Right lobe of liver (tissue), 4 donors: ENCODE measurements at regions not wholly inside any gene's neighbourhood (a gene's known extent, or its start where the extent isn't known, plus 50 kb on each side); places are given as distances from the start of the nearest gene placed in this dataset.
"Not testable (repeated sequence)": the region's sequence is repeated elsewhere in the genome, so short reads cannot be mapped to it uniquely, and the experiment has no call there.

ENCODE experiments used
- POLR2A ChIP-seq: fragments of 450-650 bp; IDR thresholded peaks from one replicate; pipeline ENCODE4 v1.6.1; 2017; ENCODE audit warnings: antibody characterized with exemption, mild to moderate bottlenecking
- TF ChIP-seq, protein P1 (sequence below), 4 donors: fragments of 200-600 bp in 3 of 4; fragments of 450-650 bp in 1 of 4; IDR thresholded peaks; one replicate each; pipeline versions ENCODE4 v1.5.1 to v1.8.0; 2016 to 2022; ENCODE audit warnings: antibody characterized with exemption in 4 of 4, mild to moderate bottlenecking in 2 of 4
- donor health status: DM: no; HTN: no; CAD: no.
- donor health status: DM: no; HTN: no; CAD: no.
- donor health status: DM: no; HTN: yes; CAD: no.

DNA sequence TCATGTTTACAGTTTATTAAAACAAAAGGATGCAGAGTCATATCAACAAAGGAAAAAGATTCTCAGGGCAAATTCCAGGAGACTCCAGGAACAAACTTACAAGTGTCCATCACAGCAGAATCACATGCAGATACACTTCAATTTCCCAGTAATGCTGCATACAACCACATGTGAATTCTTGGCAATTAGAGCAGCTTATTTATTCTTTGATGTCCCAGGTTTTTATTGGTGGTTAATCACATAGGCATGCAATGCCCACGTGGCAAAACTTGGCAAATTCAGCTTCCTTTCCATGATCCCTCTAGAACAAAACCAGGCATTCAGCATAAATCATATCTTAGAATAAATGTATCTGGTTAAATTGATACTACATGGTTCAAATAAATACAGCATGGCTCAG is 376.5 kb upstream of the ZNG1F start:
- not testable (repeated sequence) for TF ChIP-seq POLR2A
- TF ChIP-seq, protein P1, sequence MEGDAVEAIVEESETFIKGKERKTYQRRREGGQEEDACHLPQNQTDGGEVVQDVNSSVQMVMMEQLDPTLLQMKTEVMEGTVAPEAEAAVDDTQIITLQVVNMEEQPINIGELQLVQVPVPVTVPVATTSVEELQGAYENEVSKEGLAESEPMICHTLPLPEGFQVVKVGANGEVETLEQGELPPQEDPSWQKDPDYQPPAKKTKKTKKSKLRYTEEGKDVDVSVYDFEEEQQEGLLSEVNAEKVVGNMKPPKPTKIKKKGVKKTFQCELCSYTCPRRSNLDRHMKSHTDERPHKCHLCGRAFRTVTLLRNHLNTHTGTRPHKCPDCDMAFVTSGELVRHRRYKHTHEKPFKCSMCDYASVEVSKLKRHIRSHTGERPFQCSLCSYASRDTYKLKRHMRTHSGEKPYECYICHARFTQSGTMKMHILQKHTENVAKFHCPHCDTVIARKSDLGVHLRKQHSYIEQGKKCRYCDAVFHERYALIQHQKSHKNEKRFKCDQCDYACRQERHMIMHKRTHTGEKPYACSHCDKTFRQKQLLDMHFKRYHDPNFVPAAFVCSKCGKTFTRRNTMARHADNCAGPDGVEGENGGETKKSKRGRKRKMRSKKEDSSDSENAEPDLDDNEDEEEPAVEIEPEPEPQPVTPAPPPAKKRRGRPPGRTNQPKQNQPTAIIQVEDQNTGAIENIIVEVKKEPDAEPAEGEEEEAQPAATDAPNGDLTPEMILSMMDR (IDR thresholded peaks at IDR 0.05): not testable (repeated sequence)
